ENCODE measurements at regions not wholly inside any gene's neighbourhood (a gene's known extent, or its start where the extent isn't known, plus 50 kb on each side); places are given as distances from the start of the nearest gene placed in this dataset.

DNA sequence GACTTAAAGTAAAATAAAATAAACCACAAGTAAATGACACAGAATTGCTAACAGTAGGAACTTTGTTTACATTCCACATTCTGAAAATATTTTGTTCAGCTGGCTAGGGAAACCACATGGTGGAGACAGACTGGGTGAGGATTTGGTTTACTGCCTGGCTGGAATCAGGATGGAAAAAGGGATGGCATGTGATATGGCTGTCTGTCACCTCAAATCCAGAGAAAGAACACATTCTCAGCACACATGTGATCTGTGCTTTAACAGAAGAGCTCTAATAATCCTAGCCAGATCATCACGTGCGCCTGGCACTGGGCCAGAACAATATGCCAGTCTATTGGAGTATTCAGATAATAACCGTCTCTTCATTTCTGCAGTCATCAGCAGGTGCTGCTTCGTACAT, 90.9 kb upstream of the PIP4K2A start:
- TF ChIP-seq JUNB (IDR thresholded peaks at IDR 0.05) (no peak), TP53 (CRISPR knock-in tag; IDR thresholded peaks at IDR 0.05) (no peak), POLR2A (IDR thresholded peaks at IDR 0.05; ENCODE audit: low read length) (no peak), CTCF (IDR thresholded peaks at IDR 0.05) (no peak), POLR2AphosphoS2 (conservative IDR thresholded peaks at IDR 0.05; ENCODE audit: low read length) (no peak)

All from A549 (cell line).